Tongue (tissue), 1 donor: ENCODE measurements at regions not wholly inside any gene's neighbourhood (a gene's known extent, or its start where the extent isn't known, plus 50 kb on each side); places are given as distances from the start of the nearest gene placed in this dataset.
"Not testable (repeated sequence)": the region's sequence is repeated elsewhere in the genome, so short reads cannot be mapped to it uniquely, and the experiment has no call there.

Source experiments
- DNase-seq: peaks from one replicate; pipeline ENCODE4 v3.0.0-alpha.2; 2015

GRCh38 chr2:242029422-242030225 lies 160.1 kb downstream of the RTP5 start:
- no peak for DNase-seq

DNA sequence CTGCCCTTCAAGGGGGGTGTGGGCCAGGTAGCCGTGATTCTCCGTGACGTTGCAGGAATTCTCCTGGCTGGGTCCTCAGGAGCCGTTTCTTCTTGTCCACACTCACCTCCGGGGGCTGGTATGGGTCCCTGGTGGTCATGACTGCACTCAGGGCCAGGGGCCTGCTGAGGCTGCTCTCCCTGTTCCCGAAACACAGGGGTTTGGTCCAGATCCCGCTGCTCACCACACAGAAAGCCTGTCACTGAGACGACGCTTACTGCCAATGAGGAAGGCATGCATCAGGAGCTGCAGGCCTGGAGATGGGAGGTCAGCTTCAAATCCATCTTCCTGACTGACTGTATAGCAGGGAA lies 160.7 kb downstream of the RTP5 start:
- no peak for DNase-seq

DNA sequence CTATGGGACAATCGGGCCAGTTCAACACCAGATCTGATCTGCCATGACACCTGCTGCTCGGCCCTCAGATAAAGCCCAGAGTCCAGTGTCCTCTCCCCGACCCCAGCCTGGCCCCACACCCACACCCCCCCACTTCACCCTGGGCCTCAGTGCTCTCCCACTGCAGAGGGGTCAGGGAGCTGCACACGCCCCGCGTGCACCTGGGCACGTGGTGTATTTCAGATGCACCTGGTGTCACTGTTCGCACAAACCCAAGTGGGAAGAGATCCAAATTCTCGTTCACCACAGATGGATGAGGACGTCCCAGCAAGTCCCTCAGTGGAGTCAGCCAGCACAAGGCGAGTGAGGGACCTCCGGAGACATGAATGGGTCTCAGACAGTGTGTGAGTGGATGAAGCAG lies 161.3 kb downstream of the RTP5 start:
- peak; percentile 5 for DNase-seq

DNA sequence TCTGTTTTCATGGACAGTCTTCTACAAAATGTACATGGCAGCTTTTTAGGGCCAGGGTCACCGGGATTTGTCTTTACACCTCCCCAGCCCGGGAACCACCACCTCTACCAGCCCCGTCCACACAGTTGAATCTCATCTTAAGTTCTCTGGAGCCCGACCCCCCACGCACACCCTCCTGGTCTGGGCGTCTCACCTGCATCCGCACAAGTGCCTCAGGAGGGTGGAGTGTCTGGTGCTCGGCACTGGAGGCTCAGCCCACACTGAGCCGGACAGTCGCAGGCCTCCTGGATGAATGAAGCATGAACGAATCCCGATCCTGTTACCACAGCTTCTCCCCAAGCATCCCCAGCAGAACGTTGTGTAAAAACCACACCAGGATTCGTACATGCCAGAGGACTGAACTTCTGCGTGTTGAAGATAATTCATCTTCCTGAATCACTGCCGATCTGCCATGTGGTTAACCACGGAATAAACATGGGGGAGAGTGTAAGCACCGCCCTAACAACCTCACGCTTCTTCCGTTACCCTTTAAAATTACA lies 162.0 kb downstream of the RTP5 start:
- DNase-seq: no peak

DNA sequence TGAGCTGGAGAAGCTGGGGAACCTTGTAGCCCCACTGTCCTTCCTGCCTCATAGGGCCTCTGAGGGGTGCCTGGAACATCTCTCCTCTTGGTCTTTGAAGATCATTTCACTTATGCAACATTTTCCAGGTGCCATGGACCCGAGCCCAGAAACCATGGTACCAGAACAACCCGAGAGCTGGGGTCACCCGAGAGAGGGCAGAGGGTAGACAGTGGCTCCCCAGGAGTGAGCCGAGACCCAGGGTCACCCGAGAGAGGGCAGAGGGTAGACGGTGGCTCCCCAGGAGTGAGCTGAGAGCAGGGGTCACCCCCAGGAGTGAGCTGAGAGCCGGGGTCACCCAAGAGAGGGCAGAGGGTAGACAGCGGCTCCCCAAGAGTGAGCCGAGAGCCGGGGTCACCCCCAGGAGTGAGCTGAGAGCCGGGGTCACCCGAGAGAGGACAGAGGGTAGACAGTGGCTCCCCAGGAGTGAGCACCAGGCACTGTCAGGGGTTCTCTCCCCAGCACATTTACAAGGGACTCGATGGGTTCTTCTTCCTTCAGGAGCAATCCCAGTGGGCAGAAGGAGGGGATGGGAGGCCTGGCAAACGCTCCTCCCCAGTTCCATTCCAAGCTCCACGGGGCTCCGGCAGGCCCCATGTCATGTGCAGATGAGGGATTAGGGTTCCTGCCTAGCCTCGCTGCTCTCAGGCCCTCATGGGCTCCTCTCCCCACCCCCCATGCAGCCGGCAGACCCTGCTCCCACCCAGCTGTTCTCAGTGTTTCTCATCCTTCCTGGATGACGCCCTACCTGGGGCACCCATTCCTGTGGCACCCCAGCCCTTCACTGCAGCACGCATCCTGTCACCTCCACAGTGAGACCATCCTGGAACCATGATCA lies 163.5 kb downstream of the RTP5 start:
- no peak for DNase-seq

GRCh38 chr2:242034138-242034537 lies 164.6 kb downstream of the RTP5 start:
- no peak for DNase-seq

- DNase-seq: no peak
Measured at GRCh38 chr2:242034996-242035814, 165.7 kb downstream of the RTP5 start.

- no peak for DNase-seq
Measured at GRCh38 chr2:242035858-242036652, 166.5 kb downstream of the RTP5 start.

DNA sequence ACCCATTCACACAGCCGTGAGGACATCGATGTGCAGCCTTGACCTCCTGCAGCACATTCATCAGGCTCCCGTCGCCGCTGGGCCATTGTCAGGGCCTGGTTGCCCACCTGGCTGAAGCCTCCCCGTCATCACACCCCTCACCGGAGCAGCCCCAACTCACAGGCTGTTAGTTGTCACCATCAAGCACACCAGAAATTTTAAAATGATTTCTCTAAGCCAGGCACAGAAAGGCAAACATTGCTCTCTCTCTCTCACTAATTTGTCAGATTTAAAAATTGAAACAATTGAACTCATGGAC lies 167.1 kb downstream of the RTP5 start:
- no peak for DNase-seq

GRCh38 chr2:242038166-242038927 lies 168.8 kb downstream of the RTP5 start:
- no peak for DNase-seq

- DNase-seq: no peak
Measured at GRCh38 chr2:242038928-242039341, 169.4 kb downstream of the RTP5 start.

- no peak for DNase-seq
Measured at GRCh38 chr2:242040303-242040655, 170.8 kb downstream of the RTP5 start.

DNA sequence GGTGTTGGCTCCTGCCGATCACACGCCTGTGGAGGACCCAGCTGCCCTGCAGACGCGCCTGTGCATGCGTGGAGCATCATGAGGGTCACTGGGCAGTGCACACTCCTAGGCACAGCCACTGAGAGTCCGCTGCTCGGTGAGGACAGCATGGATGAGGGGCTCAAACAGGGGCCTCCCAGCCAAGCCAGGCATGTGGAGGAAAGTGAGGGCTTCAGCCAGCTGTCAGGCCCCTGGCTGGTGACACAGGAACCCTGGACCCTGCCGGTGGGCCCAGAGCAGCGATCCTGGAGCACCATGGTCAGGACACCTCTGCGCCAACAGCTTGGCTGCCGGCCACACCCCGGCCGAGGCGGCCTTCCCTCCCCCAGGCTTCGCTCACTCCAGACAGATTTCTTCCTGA lies 171.2 kb downstream of the RTP5 start:
- DNase-seq: no peak

GRCh38 chr2:242041816-242042215 lies 172.3 kb downstream of the RTP5 start:
- DNase-seq: no peak

GRCh38 chr2:242043538-242044312 lies 174.2 kb downstream of the RTP5 start:
- DNase-seq: peak; percentile 57

GRCh38 chr2:242044313-242044590 lies 174.7 kb downstream of the RTP5 start:
- DNase-seq: no peak

DNA sequence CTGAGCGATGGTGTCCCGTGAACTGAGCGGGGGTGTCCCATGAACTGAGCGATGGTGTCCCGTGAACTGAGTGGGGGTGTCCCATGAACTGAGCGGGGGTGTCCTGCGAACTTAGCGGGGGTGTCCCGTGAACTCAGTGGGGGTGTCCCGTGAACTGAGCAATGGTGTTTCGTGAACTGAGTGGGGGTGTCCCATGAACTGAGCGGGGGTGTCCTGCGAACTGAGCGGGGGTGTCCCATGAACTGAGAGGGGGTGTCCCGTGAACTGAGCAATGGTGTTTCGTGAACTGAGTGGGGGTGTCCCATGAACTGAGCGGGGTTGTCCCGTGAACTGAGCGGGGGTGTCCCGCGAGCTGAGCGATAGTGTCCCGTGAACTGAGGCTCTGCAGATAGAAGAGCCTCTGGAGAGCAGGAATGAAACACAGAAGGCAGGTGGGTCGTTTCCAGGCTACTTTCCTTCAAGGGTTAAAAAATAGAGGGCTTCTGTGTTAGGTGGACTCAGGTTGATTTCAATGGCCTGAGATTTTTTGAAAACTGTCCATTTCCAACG lies 176.1 kb downstream of the RTP5 start:
- not testable (repeated sequence) for DNase-seq

DNA sequence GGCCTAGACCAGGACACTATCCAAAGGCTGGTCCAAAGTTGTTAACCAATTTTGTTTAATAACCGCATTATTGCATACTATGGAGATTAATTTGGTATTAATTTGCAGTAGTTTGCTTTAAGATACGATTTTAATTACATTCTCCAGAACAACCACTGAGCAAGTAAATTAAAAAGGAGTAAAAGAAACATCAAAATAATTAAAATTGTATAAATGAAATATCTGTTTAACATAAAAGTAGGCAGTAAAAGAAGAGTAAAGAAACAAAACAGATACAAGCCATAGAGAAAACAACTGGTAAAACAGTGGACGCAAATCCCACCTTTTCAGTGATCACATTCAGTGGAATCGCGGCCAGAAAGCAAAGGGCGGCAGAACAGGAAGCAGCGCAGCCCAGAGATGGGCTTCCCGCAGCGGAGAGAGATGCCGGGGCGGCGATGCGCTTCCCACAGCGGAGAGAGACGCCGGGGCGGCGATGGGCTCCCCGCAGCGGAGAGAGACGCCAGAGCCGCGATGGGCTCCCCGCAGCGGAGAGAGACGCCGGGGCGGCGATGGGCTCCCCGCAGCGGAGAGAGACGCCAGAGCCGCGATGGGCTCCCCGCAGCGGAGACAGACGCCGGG lies 176.8 kb downstream of the RTP5 start:
- no peak for DNase-seq

- DNase-seq: no peak
Measured at GRCh38 chr2:242047963-242048362, 178.4 kb downstream of the RTP5 start.

GRCh38 chr2:242048479-242048878 lies 178.9 kb downstream of the RTP5 start:
- DNase-seq: no peak
